ENCODE measurements at regions not wholly inside any gene's neighbourhood (a gene's known extent, or its start where the extent isn't known, plus 50 kb on each side); places are given as distances from the start of the nearest gene placed in this dataset.

- TF ChIP-seq CTCF (conservative IDR thresholded peaks at IDR 0.05) = no peak
- H2BK12ac ChIP-seq (ENCODE audit: insufficient read length, low read depth, low read length) = no peak overlapping the region
- Mint-ChIP-seq H3K4me3 (no peak overlapping the region), H3K27ac (no peak overlapping the region), H3K4me1 (no peaks in the 10 kb centered on the region), H3K9me3 (0 out of 5 replicates have a peak, but pooled peaks cover 0 to 3% of the 10 kb centered on the region in 2 experiments), H3K36me3 (ENCODE audit: insufficient read depth in 1 of 3, low read depth in 3 of 3) (no peaks in the 10 kb centered on the region), H3K27me3 (ENCODE audit: low read depth) (peaks cover 2% of the 10 kb centered on the region; the same call in 1 of the 2 replicates)
- no peak overlapping the region for H3K4me2 ChIP-seq (ENCODE audit: insufficient read depth, insufficient read length, low read length)
- no peaks in the 10 kb centered on the region for H3K27me3 ChIP-seq (ENCODE audit: insufficient read depth, low read length)
- no peak overlapping the region for H4K91ac ChIP-seq (ENCODE audit: insufficient read length, low read depth, low read length)
- H2BK120ac ChIP-seq (ENCODE audit: low read depth, low read length, poor library complexity, severe bottlenecking) = no peak overlapping the region
- no CpG with 5 or more reads among the region's 2 CpGs for WGBS (ENCODE audit: extremely low coverage, insufficient read length, low lambda C conversion rate)
- no peak overlapping the region for H3K4ac ChIP-seq (ENCODE audit: low read depth, low read length)
- H2AFZ ChIP-seq (ENCODE audit: low read length) = no peak overlapping the region
- no peaks in the 10 kb centered on the region for H3K23me2 ChIP-seq (ENCODE audit: insufficient read length, low read depth, low read length, poor library complexity, severe bottlenecking)
- no peak overlapping the region for H3K56ac ChIP-seq (ENCODE audit: insufficient read length, low read depth, low read length)
- H3K9ac ChIP-seq (ENCODE audit: extremely low read depth, insufficient read length, low read length) = no peak overlapping the region
- no peaks in the 10 kb centered on the region for H3K79me1 ChIP-seq (ENCODE audit: insufficient read depth, low read depth, low read length, poor library complexity, severe bottlenecking)
- no peak overlapping the region for H4K8ac ChIP-seq (replicated peaks; ENCODE audit: insufficient read length, low read depth, low read length)
- no peak overlapping the region for H3T11ph ChIP-seq (ENCODE audit: low read length)
- H4K5ac ChIP-seq (ENCODE audit: insufficient read length, low read depth, low read length) = no peak overlapping the region
- H3K18ac ChIP-seq (ENCODE audit: insufficient read length, low read depth, low read length) = no peak overlapping the region
- H2BK15ac ChIP-seq (ENCODE audit: low read depth, low read length) = no peak overlapping the region
- no peaks in the 10 kb centered on the region for H3K79me2 ChIP-seq (ENCODE audit: insufficient read depth, low read length)
- no peak overlapping the region for H3K27ac ChIP-seq (ENCODE audit: insufficient read length, low read depth, low read length)
- no peak overlapping the region for H2BK5ac ChIP-seq (ENCODE audit: insufficient read length, low read length)
- no peaks in the 10 kb centered on the region for H4K20me1 ChIP-seq (ENCODE audit: control insufficient read depth, insufficient read depth, insufficient read length)
- no peaks in the 10 kb centered on the region for H3K4me1 ChIP-seq (ENCODE audit: insufficient read depth, low read length)
- H3K9me3 ChIP-seq (ENCODE audit: control insufficient read depth, low read depth, low read length) = no peaks in the 10 kb centered on the region
- no peak for DNase-seq
- H2AK5ac ChIP-seq (ENCODE audit: insufficient read length, low read length) = no peak overlapping the region
- H2BK20ac ChIP-seq (ENCODE audit: low read depth, low read length, poor library complexity, severe bottlenecking) = no peak overlapping the region
- H3K14ac ChIP-seq (ENCODE audit: insufficient read depth, low read length) = no peak overlapping the region
- no peak overlapping the region for H3K23ac ChIP-seq (ENCODE audit: insufficient read length, low read depth, low read length)
These were observed 149.2 kb upstream of the GAS1 start for GRCh38 chr9:87096506-87096905.
